SK-N-SH (cell line): ENCODE measurements at regions not wholly inside any gene's neighbourhood (a gene's known extent, or its start where the extent isn't known, plus 50 kb on each side); places are given as distances from the start of the nearest gene placed in this dataset.

Experiments used
- CTCF ChIA-PET: fragments of 300-600, 350-600 bp; formaldehyde crosslinking; extraction: SDS; loops from one replicate; lab custom pipeline; 2021; lab: Yijun Ruan, JAX
- POLR2A ChIA-PET: fragments of 350-600 bp; sonication (Branson Sonifier 250); formaldehyde crosslinking; extraction: SDS; loops from one replicate; lab custom pipeline; 2020; ENCODE audit warnings: antibody characterized with exemption, inconsistent platforms; lab: Yijun Ruan, JAX
- DNase-seq: peaks from one replicate; pipeline ENCODE4 v3.0.0; 2012
- H2AFZ ChIP-seq: fragments of 200-600 bp; sonication (generic); 2 replicates; pipeline ENCODE4 v1.8.1; 2016; ENCODE audit warnings: antibody characterized with exemption, mild to moderate bottlenecking, low read depth
- H3F3A ChIP-seq: fragments of 200-600 bp; sonication (generic); replicated peaks from 2 replicates; pipeline ENCODE3; 2016; ENCODE audit warnings: antibody characterized with exemption, mild to moderate bottlenecking; ENCODE audit not compliant: insufficient read depth
- H3K27ac ChIP-seq, 2 experiments: fragments of 200-500 bp in 1 of 2; fragments of 200-600 bp in 1 of 2; sonication (Bioruptor generic) in 1 of 2; sonication (generic), shearing (Covaris generic) in 1 of 2; 2 replicates each; pipeline versions ENCODE4 v1.5.1 to v1.6.1; 2014 to 2016; ENCODE audit warnings: low read depth in 2 of 2, inconsistent platforms in 1 of 2, low read length in 1 of 2, mild to moderate bottlenecking in 1 of 2, mixed read lengths in 1 of 2
- H3K27me3 ChIP-seq: fragments of 200-600 bp; sonication (generic), shearing (Covaris generic); 2 replicates; pipeline ENCODE4 v1.6.1; 2016; ENCODE audit warnings: mixed run types; ENCODE audit not compliant: insufficient read depth
- H3K36me3 ChIP-seq, 2 experiments: fragments of 200-500 bp in 1 of 2; fragments of 200-600 bp in 1 of 2; sonication (Bioruptor generic) in 1 of 2; sonication (generic) in 1 of 2; replicated peaks in 1 of 2; 2 replicates each; pipeline versions ENCODE3 to v1.5.1; 2014 to 2016; ENCODE audit warnings: low read length in 1 of 2, mild to moderate bottlenecking in 1 of 2; ENCODE audit not compliant: insufficient read depth in 2 of 2, control insufficient read depth in 1 of 2
- H3K4me1 ChIP-seq, 2 experiments: fragments of 200-500 bp in 1 of 2; fragments of 200-600 bp in 1 of 2; sonication (Bioruptor generic) in 1 of 2; sonication (generic), shearing (Covaris generic) in 1 of 2; 2 replicates each; pipeline versions ENCODE4 v1.5.1 to v1.6.1; 2014 to 2016; ENCODE audit warnings: low read depth in 1 of 2, low read length in 1 of 2, mixed run types in 1 of 2; ENCODE audit not compliant: insufficient read depth in 2 of 2, control insufficient read depth in 1 of 2
- H3K4me2 ChIP-seq: fragments of 200-600 bp; sonication (generic), shearing (Covaris generic); 2 replicates; pipeline ENCODE4 v1.6.1; 2017; ENCODE audit warnings: mixed run types
- H3K4me3 ChIP-seq, 2 experiments: fragments of 200-500 bp in 1 of 2; fragments of 200-600 bp in 1 of 2; sonication (Bioruptor generic) in 1 of 2; sonication (generic), shearing (Covaris generic) in 1 of 2; 2 replicates each; pipeline versions ENCODE4 v1.5.1 to v1.8.1; 2014 to 2016; ENCODE audit warnings: low read depth in 2 of 2, inconsistent platforms in 1 of 2, low read length in 1 of 2, mild to moderate bottlenecking in 1 of 2, mixed read lengths in 1 of 2, moderate library complexity in 1 of 2
- H3K79me2 ChIP-seq: fragments of 200-600 bp; sonication (generic); 2 replicates; pipeline ENCODE4 v1.8.1; 2017; ENCODE audit warnings: mild to moderate bottlenecking; ENCODE audit not compliant: insufficient read depth
- H3K9ac ChIP-seq: fragments of 200-600 bp; sonication (generic); 2 replicates; pipeline ENCODE4 v1.6.1; 2017; ENCODE audit warnings: mixed run types
- H3K9me2 ChIP-seq: fragments of 200-600 bp; sonication (generic); 2 replicates; pipeline ENCODE4 v1.6.1; 2017; ENCODE audit warnings: mixed run types
- H3K9me3 ChIP-seq: fragments of 200-600 bp; sonication (generic); 2 replicates; pipeline ENCODE4 v1.6.1; 2017; ENCODE audit warnings: mixed run types, mild to moderate bottlenecking, moderate library complexity
- H4K20me1 ChIP-seq: fragments of 200-600 bp; sonication (generic); 2 replicates; pipeline ENCODE4 v1.6.1; 2017; ENCODE audit warnings: mild to moderate bottlenecking, mixed run types; ENCODE audit not compliant: insufficient read depth
- CHD2 ChIP-seq: fragments of 150-350 bp; IDR thresholded peaks from 2 replicates; pipeline ENCODE4 v1.6.1; 2018; ENCODE audit warnings: low read length; ENCODE audit not compliant: partially characterized antibody
- CTCF ChIP-seq: fragments of 200-600 bp; sonication (generic); IDR thresholded peaks from 2 replicates; pipeline ENCODE4 v1.6.1; 2017; ENCODE audit warnings: antibody characterized with exemption, mild to moderate bottlenecking, moderate library complexity
- ELF1 ChIP-seq: IDR thresholded peaks from 2 replicates; pipeline ENCODE4 v1.4.0; 2012
- EP300 ChIP-seq, 2 experiments: IDR thresholded peaks; 2 replicates each; pipeline versions ENCODE4 v1.4.0 to v1.6.1; 2012; ENCODE audit warnings: borderline replicate concordance in 1 of 2, low read depth in 1 of 2, low read length in 1 of 2
- EZH2phosphoT487 ChIP-seq: fragments of 200-600 bp; sonication (generic); IDR thresholded peaks from 2 replicates; pipeline ENCODE4 v1.6.1; 2017; ENCODE audit warnings: low read depth, mixed run types, mild to moderate bottlenecking, antibody characterized with exemption, moderate library complexity, borderline replicate concordance
- FOXJ3 ChIP-seq: sonication (generic); formaldehyde crosslinking; IDR thresholded peaks from 2 replicates; pipeline ENCODE4 v1.5.1; 2020; ENCODE audit warnings: mild to moderate bottlenecking, missing genetic modification reagents
- GATA2 ChIP-seq: sonication (generic); formaldehyde crosslinking; IDR thresholded peaks from 2 replicates; pipeline ENCODE4 v1.5.0; 2020; ENCODE audit warnings: mild to moderate bottlenecking, missing genetic modification reagents
- MAX ChIP-seq: IDR thresholded peaks from 2 replicates; pipeline ENCODE4 v1.4.0; 2012; ENCODE audit warnings: low read depth
- MEF2A ChIP-seq: IDR thresholded peaks from 2 replicates; pipeline ENCODE4 v1.4.0; 2012; ENCODE audit warnings: low read depth, borderline replicate concordance
- NFIC ChIP-seq: IDR thresholded peaks from 2 replicates; pipeline ENCODE4 v1.4.0; 2012; ENCODE audit warnings: borderline replicate concordance
- RFX5 ChIP-seq: IDR thresholded peaks from 2 replicates; pipeline ENCODE4 v1.6.1; 2012; ENCODE audit warnings: mild to moderate bottlenecking, improper control_type of control experiment, low read length
- SMC3 ChIP-seq: IDR thresholded peaks from 2 replicates; pipeline ENCODE4 v1.6.1; 2012; ENCODE audit warnings: low read depth, low read length, improper control_type of control experiment
- TAF1 ChIP-seq: IDR thresholded peaks from 2 replicates; pipeline ENCODE4 v1.6.1; 2012; ENCODE audit warnings: low read depth, mild to moderate bottlenecking, low read length, moderate library complexity, borderline replicate concordance
- TCF12 ChIP-seq: IDR thresholded peaks from 2 replicates; pipeline ENCODE4 v1.4.0; 2012
- WGBS: methylation state at CpG from one replicate; pipeline ENCODE4 v1.1.6; 2017; ENCODE audit warnings: low lambda C conversion rate; 5-methylcytosine and 5-hydroxymethylcytosine counted together
- TF ChIP-seq, protein P1 (sequence below): IDR thresholded peaks from 2 replicates; pipeline ENCODE4 v1.4.0; 2012; ENCODE audit warnings: low read depth, borderline replicate concordance
- TF ChIP-seq, protein P2 (sequence below): fragments of 150-350 bp; IDR thresholded peaks from 2 replicates; pipeline ENCODE4 v1.6.1; 2016; ENCODE audit warnings: mild to moderate bottlenecking, low read depth, low read length

GRCh38 chr20:52454660-52455059, 263.1 kb upstream of the ZFP64 start (continued):
- TF ChIP-seq CHD2 (no peak), TCF12 (no peak)

- H3K9me3 ChIP-seq: no peaks in the 10 kb centered on the region
- no peak overlapping the region for H3K27ac ChIP-seq
- no peaks in the 10 kb centered on the region for H3K79me2 ChIP-seq
- POLR2A ChIA-PET: no interaction called here
- H3F3A ChIP-seq: no peaks in the 10 kb centered on the region
- H2AFZ ChIP-seq: no peak overlapping the region
- H3K9ac ChIP-seq: no peak overlapping the region
- CTCF ChIA-PET: no interaction called here
- peaks cover 0 to 8% of the 10 kb centered on the region in 2 experiments; a peak in 2 of 4 replicates for H3K4me1 ChIP-seq
- no peak for DNase-seq
- H3K27me3 ChIP-seq: no peaks in the 10 kb centered on the region
- H4K20me1 ChIP-seq: no peaks in the 10 kb centered on the region
- 40% methylated on average over 7 of the region's 7 CpGs for WGBS
- TF ChIP-seq, protein P1, sequence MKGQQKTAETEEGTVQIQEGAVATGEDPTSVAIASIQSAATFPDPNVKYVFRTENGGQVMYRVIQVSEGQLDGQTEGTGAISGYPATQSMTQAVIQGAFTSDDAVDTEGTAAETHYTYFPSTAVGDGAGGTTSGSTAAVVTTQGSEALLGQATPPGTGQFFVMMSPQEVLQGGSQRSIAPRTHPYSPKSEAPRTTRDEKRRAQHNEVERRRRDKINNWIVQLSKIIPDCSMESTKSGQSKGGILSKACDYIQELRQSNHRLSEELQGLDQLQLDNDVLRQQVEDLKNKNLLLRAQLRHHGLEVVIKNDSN: no peak
- TF ChIP-seq EP300 (IDR thresholded peaks at IDR 0.05; ENCODE audit: borderline replicate concordance in 1 of 2, low read depth in 1 of 2, low read length in 1 of 2): no peak
- TF ChIP-seq, protein P2, sequence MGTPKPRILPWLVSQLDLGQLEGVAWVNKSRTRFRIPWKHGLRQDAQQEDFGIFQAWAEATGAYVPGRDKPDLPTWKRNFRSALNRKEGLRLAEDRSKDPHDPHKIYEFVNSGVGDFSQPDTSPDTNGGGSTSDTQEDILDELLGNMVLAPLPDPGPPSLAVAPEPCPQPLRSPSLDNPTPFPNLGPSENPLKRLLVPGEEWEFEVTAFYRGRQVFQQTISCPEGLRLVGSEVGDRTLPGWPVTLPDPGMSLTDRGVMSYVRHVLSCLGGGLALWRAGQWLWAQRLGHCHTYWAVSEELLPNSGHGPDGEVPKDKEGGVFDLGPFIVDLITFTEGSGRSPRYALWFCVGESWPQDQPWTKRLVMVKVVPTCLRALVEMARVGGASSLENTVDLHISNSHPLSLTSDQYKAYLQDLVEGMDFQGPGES: no peak
- no peak for TF ChIP-seq NFIC
- TF ChIP-seq FOXJ3 (CRISPR knock-in tag): no peak
- no peak for TF ChIP-seq RFX5
- no peak for TF ChIP-seq EZH2phosphoT487
- TF ChIP-seq GATA2 (CRISPR knock-in tag): no peak
- TF ChIP-seq SMC3: no peak
- no peak for TF ChIP-seq ELF1
- TF ChIP-seq CTCF: no peak
- TF ChIP-seq MAX: no peak
- TF ChIP-seq MEF2A: no peak
- TF ChIP-seq TAF1: no peak
- H3K4me3 ChIP-seq: no peak overlapping the region
- no peaks in the 10 kb centered on the region for H3K36me3 ChIP-seq
- H3K9me2 ChIP-seq: peaks cover 3% of the 10 kb centered on the region; the same call in 1 of the 2 replicates
- no peak overlapping the region for H3K4me2 ChIP-seq
These were observed 257.1 kb upstream of the ZFP64 start for GRCh38 chr20:52448513-52449232.
